ENCODE measurements at regions not wholly inside any gene's neighbourhood (a gene's known extent, or its start where the extent isn't known, plus 50 kb on each side); places are given as distances from the start of the nearest gene placed in this dataset.

DNA sequence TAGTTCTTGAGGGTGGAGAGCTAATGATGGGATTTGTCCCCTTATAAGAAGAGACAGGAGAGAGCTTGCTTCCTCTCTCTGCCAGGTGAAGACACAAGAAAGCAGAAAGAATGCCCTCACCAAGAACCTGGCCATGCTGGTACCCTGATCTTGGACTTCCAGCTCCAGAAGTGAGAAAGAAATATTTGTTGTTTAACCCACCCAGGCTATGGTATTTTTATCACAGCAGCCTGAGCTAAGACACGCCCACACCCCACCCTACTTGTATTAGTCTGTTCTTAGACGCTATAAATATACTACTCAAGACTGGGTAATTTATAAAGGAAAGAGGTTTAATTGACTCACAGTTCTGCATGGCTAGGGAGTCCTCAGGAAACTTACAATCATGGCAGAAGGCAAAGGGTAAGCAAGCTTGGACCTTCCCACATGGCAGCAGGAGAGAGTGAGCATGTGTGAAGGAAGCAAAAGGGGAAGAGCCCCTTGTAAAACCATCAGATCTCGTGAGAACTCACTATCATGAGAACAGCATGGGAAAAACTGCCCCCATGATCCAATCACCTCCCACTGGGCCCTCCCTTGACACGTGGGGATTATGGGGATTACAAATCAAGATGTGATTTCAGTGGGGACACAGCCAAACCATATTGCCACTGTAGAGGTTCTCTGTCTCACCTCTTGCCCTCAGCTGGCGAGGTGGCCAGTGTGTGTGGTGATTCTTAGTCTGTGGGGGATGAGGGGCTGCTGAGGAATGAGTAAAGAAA, 57.4 kb upstream of the RCBTB2 start:
- TF ChIP-seq POLR2A (IDR thresholded peaks at IDR 0.05; ENCODE audit: low read depth, low read length) (no peak), POLR2AphosphoS5 (IDR thresholded peaks at IDR 0.05; ENCODE audit: low read depth, low read length) (no peak), TAF1 (IDR thresholded peaks at IDR 0.05; ENCODE audit: borderline replicate concordance, low read depth, low read length) (no peak)

Measured in GM12892 (cell line).